RWPE1 (cell line): ENCODE measurements at regions not wholly inside any gene's neighbourhood (a gene's known extent, or its start where the extent isn't known, plus 50 kb on each side); places are given as distances from the start of the nearest gene placed in this dataset.
"Not testable (repeated sequence)": the region's sequence is repeated elsewhere in the genome, so short reads cannot be mapped to it uniquely, and the experiment has no call there.

Experiments used
- CTCF ChIA-PET: fragments of 350-600 bp; sonication (Branson Sonifier 250); formaldehyde crosslinking; extraction: SDS; loops from one replicate; lab custom pipeline; 2021; lab: Yijun Ruan, JAX
- POLR2A ChIA-PET: fragments of 400-600 bp; formaldehyde crosslinking; extraction: SDS; loops from one replicate; lab custom pipeline; 2020; ENCODE audit warnings: antibody characterized with exemption; ENCODE audit not compliant: low non-redundant PET; lab: Yijun Ruan, JAX
- DNase-seq: peaks from one replicate; pipeline ENCODE4 v3.0.0; 2012; ENCODE audit warnings: low spot score
- H3K27ac ChIP-seq: fragments of 450-650 bp; 2 replicates; pipeline ENCODE4 v1.5.1; 2017
- TF ChIP-seq, protein P1 (sequence below): fragments of 450-650 bp; conservative IDR thresholded peaks from 2 replicates; pipeline ENCODE4 v1.5.1; 2017; ENCODE audit warnings: low read depth, mild to moderate bottlenecking

DNA sequence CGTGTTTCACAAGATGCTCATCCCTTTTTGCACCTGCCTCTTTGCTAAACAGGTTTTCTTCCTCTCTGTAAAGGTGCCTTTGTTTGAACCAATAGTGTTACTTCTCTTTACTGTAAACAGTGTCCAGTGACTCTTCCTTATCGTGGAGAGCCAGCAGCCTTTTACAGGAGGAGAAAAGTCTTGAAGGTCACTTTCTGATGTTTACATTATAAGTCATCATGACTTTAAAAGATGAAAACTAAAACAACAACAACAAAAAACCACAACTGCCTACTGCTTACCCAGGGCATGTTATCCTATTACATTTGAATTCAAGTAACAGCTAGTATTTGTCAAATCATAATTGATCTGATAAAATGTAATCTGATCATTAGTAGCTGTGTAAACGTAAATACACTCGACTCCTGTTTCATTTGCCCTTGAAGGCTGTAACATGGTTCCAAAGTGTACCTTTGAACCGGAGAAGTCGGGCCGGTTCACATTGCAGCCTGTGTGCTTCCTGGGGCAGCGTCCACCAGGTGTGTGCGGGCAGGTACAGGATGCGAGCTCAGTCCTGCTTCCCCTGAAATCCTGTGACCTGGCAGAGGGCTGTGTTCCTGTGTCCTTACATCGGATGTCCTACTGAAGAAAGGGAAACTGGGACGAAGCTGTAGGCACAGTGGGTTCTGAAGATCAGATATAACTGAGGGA is 118.1 kb downstream of the C9orf152 start:
- ChIA-PET POLR2A (no interaction called here), CTCF (interaction anchor here (0.5 kb wide), 1 partner anchor 1212 kb away, joined by 3 read pairs; no protein-coding TSS in a partner anchor)
- no peak overlapping the region for H3K27ac ChIP-seq
- TF ChIP-seq, protein P1, sequence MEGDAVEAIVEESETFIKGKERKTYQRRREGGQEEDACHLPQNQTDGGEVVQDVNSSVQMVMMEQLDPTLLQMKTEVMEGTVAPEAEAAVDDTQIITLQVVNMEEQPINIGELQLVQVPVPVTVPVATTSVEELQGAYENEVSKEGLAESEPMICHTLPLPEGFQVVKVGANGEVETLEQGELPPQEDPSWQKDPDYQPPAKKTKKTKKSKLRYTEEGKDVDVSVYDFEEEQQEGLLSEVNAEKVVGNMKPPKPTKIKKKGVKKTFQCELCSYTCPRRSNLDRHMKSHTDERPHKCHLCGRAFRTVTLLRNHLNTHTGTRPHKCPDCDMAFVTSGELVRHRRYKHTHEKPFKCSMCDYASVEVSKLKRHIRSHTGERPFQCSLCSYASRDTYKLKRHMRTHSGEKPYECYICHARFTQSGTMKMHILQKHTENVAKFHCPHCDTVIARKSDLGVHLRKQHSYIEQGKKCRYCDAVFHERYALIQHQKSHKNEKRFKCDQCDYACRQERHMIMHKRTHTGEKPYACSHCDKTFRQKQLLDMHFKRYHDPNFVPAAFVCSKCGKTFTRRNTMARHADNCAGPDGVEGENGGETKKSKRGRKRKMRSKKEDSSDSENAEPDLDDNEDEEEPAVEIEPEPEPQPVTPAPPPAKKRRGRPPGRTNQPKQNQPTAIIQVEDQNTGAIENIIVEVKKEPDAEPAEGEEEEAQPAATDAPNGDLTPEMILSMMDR = no peak
- no peak for DNase-seq

DNA sequence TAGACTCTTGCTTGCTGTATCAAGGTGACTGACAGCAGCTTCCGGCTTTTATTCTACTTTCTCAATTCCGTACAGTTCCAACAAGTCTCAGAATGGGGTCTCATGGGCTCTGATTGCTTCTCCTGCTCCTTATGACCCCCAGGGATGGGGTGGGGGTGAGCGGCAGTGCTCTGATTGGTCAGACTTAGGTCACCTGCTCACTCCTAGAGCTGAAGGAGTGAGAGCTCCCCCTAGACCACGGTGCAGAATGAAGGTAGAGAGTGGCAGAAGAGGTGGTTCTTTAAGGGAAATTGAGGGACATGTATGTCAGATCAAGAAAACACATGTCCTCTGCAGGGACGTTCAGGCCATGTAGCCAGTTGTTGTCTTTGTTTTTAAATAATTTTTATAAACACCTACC is 115.2 kb downstream of the C9orf152 start:
- no peak overlapping the region for H3K27ac ChIP-seq
- TF ChIP-seq, protein P1 = no peak
- no peak for DNase-seq
- ChIA-PET POLR2A (no interaction called here), CTCF (interaction anchor here (0.6 kb wide), 1 partner anchor 450 kb away, joined by 4 read pairs; no protein-coding TSS in a partner anchor)

DNA sequence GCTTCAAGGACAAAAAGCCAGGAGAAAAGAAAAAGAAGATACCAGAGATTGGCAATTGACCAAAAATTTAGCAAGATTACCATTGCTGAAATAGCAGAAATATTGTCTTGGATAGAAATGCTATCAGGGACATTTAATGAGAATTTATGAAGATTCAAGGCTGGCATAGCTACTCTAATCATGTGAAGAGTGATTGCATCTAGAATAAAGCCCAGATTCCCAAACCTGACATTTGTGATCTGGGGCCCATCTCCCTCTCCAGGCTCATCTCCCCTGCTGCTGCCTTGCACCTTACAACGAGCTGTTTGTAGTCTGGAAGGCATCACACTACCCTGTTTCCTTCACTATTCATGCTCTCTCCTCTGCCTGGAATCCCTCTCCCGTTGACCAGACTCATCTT is 114.5 kb downstream of the C9orf152 start:
- no peak overlapping the region for H3K27ac ChIP-seq
- TF ChIP-seq, protein P1 = no peak
- DNase-seq = no peak
- POLR2A ChIA-PET = no interaction called here
- CTCF ChIA-PET = no interaction called here

DNA sequence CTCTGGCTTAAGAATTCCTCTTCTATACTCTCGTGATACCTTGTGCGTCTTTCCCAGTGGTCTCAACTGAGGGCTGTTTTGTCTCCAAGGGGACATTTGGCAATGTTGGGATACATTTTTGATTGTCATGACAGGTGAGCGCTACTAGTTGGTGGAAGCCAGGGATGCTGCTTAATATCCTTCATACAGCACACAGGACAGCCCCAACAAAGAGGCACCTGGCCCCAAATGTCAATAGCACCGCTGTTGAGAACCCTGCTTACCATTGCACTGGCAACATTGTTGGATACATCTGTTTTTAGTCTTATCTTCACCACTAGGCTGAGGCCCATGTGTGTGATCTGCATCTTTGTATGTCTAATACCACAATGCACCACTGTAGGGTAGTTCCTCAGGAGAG is 114.1 kb downstream of the C9orf152 start:
- CTCF ChIA-PET = no interaction called here

DNA sequence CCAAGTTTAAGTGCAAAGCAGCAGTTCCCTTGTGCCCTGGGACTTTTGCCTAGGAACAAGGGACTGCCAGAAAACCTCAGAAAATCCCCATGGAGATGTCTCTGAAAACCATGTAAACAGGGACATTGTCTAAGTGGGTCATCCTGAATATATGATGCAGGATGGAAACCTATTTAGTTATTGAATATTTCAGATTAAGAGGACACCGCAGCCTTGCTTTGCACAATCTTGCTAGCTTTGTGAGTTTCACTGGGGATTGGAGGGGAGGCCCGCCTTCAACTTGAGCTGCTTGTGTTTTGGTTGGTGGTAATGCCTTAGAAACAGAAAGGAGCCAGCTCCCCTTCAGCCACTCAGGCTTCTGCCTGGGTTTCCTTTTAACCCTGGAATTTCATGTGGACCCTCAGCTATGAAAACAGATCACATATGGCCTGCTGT is 112.8 kb downstream of the C9orf152 start:
- TF ChIP-seq, protein P1 = no peak
- POLR2A ChIA-PET = no interaction called here
- H3K27ac ChIP-seq = peak overlapping the region; percentile 31; the same call in 1 of the 2 replicates
- no peak for DNase-seq
- CTCF ChIA-PET = no interaction called here

More for the DNA sequence above, 114.1 kb downstream of the C9orf152 start:
- TF ChIP-seq, protein P1 = no peak
- no peak overlapping the region for H3K27ac ChIP-seq
- POLR2A ChIA-PET = no interaction called here
- no peak for DNase-seq

DNA sequence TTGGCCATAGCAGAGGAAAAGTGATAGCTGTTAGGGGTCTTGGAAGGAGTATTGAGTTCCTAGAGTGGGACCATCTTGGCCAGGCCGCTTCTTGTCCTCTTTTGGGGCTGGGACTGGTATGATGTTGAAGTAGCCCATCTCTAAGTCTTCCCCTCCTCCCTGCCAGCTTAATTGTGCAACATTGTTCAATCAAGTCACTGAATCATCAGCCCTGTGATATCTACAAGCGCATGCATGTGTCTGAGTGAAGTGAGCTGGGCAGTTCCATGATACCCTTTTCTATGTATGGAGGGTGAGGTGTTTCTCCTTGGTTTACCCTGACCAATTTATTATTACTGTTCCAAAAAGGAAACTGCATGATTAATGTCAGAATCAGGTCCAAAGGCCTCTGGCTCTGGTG is 112.2 kb downstream of the C9orf152 start:
- TF ChIP-seq, protein P1 = no peak
- no peak overlapping the region for H3K27ac ChIP-seq
- DNase-seq = peak; percentile 76
- ChIA-PET POLR2A (no interaction called here), CTCF (interaction anchor here (0.6 to 0.8 kb wide), 2 partner anchors 38 to 119 kb away, joined by 3 to 4 read pairs; no protein-coding TSS in a partner anchor)

DNA sequence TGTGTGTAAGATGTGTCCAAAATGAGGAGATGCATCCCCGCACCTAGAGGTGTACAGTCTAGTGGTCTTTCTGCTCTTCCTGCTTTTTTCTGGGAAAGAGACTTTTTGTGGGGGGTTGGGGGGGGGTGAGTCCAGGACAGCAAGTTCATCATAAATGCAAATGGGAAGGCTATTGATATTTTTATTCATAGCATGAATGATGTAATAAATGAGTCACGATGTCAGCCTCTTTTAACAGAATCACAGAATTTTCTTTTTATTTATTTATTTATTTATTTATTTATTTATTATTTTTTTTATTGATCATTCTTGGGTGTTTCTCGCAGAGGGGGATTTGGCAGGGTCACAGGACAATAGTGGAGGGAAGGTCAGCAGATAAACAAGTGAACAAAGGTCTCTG is 111.3 kb downstream of the C9orf152 start:
- POLR2A ChIA-PET, DNase-seq, CTCF ChIA-PET: not testable (repeated sequence)
- peak overlapping the region; percentile 31 for H3K27ac ChIP-seq
